Activated CD8-positive, alpha-beta memory T cell treated with anti-CD3 and anti-CD28 coated beads for 1 hour (primary cell): ENCODE measurements at regions not wholly inside any gene's neighbourhood (a gene's known extent, or its start where the extent isn't known, plus 50 kb on each side); places are given as distances from the start of the nearest gene placed in this dataset.

Experiments used
- DNase-seq, 2 donors: peaks; one replicate each; pipeline ENCODE4 v3.0.0-alpha.2; 2020; ENCODE audit warnings: low read depth in 1 of 2; ENCODE audit errors: extremely low read depth in 1 of 2

GRCh38 chr5:8751971-8752370, 793.9 kb downstream of the SEMA5A start:
- DNase-seq = no peak

- DNase-seq = no peak
These were observed 793.3 kb downstream of the SEMA5A start for GRCh38 chr5:8752595-8752994.

GRCh38 chr5:8756498-8757084, 789.3 kb downstream of the SEMA5A start:
- no peak for DNase-seq

- DNase-seq = no peak
These were observed 780.0 kb downstream of the SEMA5A start for GRCh38 chr5:8765886-8766285.

GRCh38 chr5:8766448-8766847, 779.4 kb downstream of the SEMA5A start:
- DNase-seq = no peak

GRCh38 chr5:8767111-8767510, 778.8 kb downstream of the SEMA5A start:
- DNase-seq = no peak

- DNase-seq = no peak
These were observed 778.1 kb downstream of the SEMA5A start for GRCh38 chr5:8767746-8768145.

- DNase-seq = no peak
These were observed 776.2 kb downstream of the SEMA5A start for GRCh38 chr5:8769631-8770030.

- no peak for DNase-seq
These were observed 775.4 kb downstream of the SEMA5A start for GRCh38 chr5:8770431-8770830.

- no peak for DNase-seq
These were observed 772.7 kb downstream of the SEMA5A start for GRCh38 chr5:8773046-8773615.

GRCh38 chr5:8784692-8785091, 761.2 kb downstream of the SEMA5A start:
- no peak for DNase-seq

GRCh38 chr5:8788246-8788645, 757.6 kb downstream of the SEMA5A start:
- DNase-seq = no peak

GRCh38 chr5:8805653-8806052, 740.2 kb downstream of the SEMA5A start:
- DNase-seq = no peak

- DNase-seq = no peak
These were observed 738.2 kb downstream of the SEMA5A start for GRCh38 chr5:8807636-8808035.

GRCh38 chr5:8811581-8811980, 734.3 kb downstream of the SEMA5A start:
- DNase-seq = no peak

GRCh38 chr5:8813180-8813579, 732.7 kb downstream of the SEMA5A start:
- DNase-seq = no peak

- no peak for DNase-seq
These were observed 731.8 kb downstream of the SEMA5A start for GRCh38 chr5:8814105-8814504.

- DNase-seq = no peak
These were observed 721.5 kb downstream of the SEMA5A start for GRCh38 chr5:8824371-8824770.

GRCh38 chr5:8825139-8825757, 720.6 kb downstream of the SEMA5A start:
- DNase-seq = no peak

GRCh38 chr5:8826508-8826907, 719.4 kb downstream of the SEMA5A start:
- DNase-seq = no peak

- DNase-seq = no peak
These were observed 718.2 kb downstream of the SEMA5A start for GRCh38 chr5:8827696-8828095.

GRCh38 chr5:8828596-8829322, 717.1 kb downstream of the SEMA5A start:
- no peak for DNase-seq
